BJ (cell line): ENCODE measurements at regions not wholly inside any gene's neighbourhood (a gene's known extent, or its start where the extent isn't known, plus 50 kb on each side); places are given as distances from the start of the nearest gene placed in this dataset.

ENCODE experiments used
- CTCF ChIA-PET: fragments of 350-600 bp; formaldehyde crosslinking; extraction: SDS; loops from one replicate; lab custom pipeline; 2021; ENCODE audit warnings: antibody characterized with exemption, inconsistent platforms; lab: Yijun Ruan, JAX
- POLR2A ChIA-PET: fragments of 300-600 bp; sonication (Branson Sonifier 250); formaldehyde crosslinking; extraction: SDS; loops from one replicate; lab custom pipeline; 2021; ENCODE audit warnings: antibody characterized with exemption; lab: Charles Lee
- DNase-seq: peaks from one replicate; pipeline ENCODE4 v3.0.0-alpha.2; 2011; ENCODE audit warnings: low read depth
- H3K27me3 ChIP-seq: 2 replicates; pipeline ENCODE4 v1.6.0; 2011; ENCODE audit warnings: low read length; ENCODE audit not compliant: control insufficient read depth, insufficient read depth
- H3K36me3 ChIP-seq: 2 replicates; pipeline ENCODE4 v1.5.1; 2011; ENCODE audit warnings: low read length; ENCODE audit not compliant: control insufficient read depth, insufficient read depth
- H3K4me3 ChIP-seq: 2 replicates; pipeline ENCODE4 v1.5.1; 2011; ENCODE audit warnings: low read depth, mild to moderate bottlenecking, control low read depth, low read length
- TF ChIP-seq, protein P1 (sequence below): IDR thresholded peaks from 2 replicates; pipeline ENCODE4 v1.5.1; 2011; ENCODE audit warnings: low read depth, mild to moderate bottlenecking, control low read depth, inconsistent platforms, low read length, moderate library complexity; ENCODE audit not compliant: insufficient read depth

DNA sequence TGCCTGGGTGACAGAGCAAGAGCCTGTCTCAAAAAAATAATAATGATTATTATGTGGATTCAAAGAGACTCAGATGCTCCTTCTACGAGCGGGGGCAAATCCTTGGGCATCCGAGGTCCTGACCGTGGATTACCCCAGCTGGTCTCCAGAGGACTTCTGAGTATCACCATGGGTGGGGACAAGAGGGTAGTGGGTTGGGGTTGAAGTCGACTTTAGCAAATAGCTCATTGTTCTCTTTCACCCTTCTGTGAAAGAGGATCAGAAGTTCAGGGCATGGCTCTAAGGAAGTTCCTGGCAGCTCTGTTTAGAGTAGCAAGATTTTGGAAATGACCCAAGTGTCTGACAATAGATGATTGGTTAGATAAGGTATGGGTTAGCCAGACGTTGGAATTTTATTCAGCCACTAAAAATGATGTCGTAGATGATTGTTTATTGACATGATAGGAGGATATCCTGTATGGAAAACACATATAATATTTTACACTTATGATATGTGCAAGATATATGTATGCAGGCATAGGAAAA is 59.0 kb upstream of the SPRED2 start:
- no peaks in the 10 kb centered on the region for H3K27me3 ChIP-seq
- POLR2A ChIA-PET: no interaction called here
- TF ChIP-seq, protein P1, sequence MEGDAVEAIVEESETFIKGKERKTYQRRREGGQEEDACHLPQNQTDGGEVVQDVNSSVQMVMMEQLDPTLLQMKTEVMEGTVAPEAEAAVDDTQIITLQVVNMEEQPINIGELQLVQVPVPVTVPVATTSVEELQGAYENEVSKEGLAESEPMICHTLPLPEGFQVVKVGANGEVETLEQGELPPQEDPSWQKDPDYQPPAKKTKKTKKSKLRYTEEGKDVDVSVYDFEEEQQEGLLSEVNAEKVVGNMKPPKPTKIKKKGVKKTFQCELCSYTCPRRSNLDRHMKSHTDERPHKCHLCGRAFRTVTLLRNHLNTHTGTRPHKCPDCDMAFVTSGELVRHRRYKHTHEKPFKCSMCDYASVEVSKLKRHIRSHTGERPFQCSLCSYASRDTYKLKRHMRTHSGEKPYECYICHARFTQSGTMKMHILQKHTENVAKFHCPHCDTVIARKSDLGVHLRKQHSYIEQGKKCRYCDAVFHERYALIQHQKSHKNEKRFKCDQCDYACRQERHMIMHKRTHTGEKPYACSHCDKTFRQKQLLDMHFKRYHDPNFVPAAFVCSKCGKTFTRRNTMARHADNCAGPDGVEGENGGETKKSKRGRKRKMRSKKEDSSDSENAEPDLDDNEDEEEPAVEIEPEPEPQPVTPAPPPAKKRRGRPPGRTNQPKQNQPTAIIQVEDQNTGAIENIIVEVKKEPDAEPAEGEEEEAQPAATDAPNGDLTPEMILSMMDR: no peak
- no peak for DNase-seq
- no peaks in the 10 kb centered on the region for H3K36me3 ChIP-seq
- CTCF ChIA-PET: no interaction called here
- no peak overlapping the region for H3K4me3 ChIP-seq

DNA sequence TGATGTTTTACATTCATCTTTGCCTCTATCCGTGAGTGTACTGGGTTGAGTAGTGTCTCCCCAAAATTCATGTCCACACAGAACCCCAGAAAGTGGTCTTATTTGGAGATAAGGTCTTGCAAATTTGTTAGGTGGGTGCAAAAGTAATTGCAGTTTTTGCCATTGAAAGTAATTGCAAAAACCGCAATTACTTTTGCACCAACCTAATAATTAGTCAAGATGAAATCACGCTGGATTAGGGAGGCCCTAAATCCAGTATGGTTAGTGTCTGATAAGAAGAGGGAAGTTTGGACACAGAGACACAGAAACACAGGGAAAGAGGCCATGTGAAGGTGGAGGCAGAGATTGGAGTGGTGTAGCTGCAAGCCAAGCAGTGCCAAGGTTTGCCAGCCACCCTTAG is 57.8 kb upstream of the SPRED2 start:
- ChIA-PET POLR2A (no interaction called here), CTCF (no interaction called here)
- H3K4me3 ChIP-seq: no peak overlapping the region
- DNase-seq: no peak
- H3K27me3 ChIP-seq: no peaks in the 10 kb centered on the region
- TF ChIP-seq, protein P1: no peak
- no peaks in the 10 kb centered on the region for H3K36me3 ChIP-seq

DNA sequence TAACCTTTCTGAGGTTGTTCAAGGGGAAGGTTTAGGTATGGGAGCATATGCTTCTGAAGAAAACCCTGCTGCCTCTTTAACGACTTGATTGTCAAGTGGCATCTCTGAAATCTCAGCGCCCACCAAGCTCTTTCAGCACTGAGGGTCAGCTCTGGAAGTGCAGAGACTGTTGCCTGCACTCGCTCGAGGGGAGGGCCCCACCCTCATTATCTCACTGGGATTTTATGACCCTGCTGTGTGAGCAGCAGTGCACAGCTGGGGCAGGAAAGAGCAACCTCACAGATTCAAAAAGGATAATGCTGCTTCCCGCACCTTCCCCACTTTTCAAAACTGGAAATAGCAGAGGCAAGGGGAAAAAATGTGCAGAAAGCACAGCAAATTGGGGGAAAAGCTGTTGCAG is 56.9 kb upstream of the SPRED2 start:
- ChIA-PET CTCF (no interaction called here), POLR2A (no interaction called here)
- Histone ChIP-seq H3K4me3 (no peak overlapping the region), H3K36me3 (no peaks in the 10 kb centered on the region), H3K27me3 (no peaks in the 10 kb centered on the region)
- TF ChIP-seq, protein P1: no peak
- DNase-seq: no peak

DNA sequence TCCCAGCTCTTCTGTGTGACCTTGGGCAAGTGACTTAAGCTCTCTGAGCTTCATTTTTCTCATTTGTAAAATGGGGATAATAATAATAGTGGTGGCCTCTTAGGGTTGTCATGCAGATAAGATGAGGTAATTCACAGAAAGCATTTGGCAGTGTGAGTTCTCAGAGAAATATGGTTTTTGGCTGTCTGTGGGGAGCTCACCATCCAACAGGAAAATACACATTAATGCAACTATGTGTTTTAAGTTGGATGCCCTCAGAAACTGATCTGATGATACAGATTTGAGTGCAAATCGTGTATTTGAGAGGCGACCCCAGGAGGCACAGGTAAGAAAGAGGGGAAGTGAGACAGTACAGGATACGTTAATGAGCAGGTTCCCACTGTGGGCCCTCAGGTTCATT is 56.1 kb upstream of the SPRED2 start:
- Histone ChIP-seq H3K36me3 (no peaks in the 10 kb centered on the region), H3K27me3 (no peaks in the 10 kb centered on the region), H3K4me3 (no peak overlapping the region)
- ChIA-PET POLR2A (no interaction called here), CTCF (no interaction called here)
- no peak for DNase-seq
- TF ChIP-seq, protein P1: no peak

DNA sequence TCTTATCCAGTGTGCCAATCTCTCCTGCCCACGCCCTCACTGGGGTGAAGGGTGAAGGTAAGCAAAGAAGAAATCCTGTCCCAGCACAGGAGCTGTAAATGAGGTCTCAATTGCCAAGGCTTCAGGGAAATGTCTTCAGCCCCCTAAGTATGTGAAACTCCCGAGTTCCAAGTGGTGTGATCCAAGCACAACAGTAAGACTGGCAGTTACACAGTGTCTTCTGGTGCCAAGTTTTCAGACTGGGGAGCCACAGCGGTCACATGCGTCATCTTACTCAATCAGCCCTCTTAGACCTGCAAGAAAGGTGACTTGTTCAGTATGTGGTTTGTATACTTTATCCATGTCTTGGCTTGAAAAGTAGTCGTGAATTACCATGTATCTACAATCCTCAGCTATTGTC is 55.0 kb upstream of the SPRED2 start:
- Histone ChIP-seq H3K27me3 (no peaks in the 10 kb centered on the region), H3K36me3 (no peaks in the 10 kb centered on the region), H3K4me3 (no peak overlapping the region)
- CTCF ChIA-PET: no interaction called here
- POLR2A ChIA-PET: no interaction called here
- TF ChIP-seq, protein P1: no peak
- no peak for DNase-seq
